Ascending aorta (tissue), 2 donors: ENCODE measurements at regions not wholly inside any gene's neighbourhood (a gene's known extent, or its start where the extent isn't known, plus 50 kb on each side); places are given as distances from the start of the nearest gene placed in this dataset.

Source experiments
- DNase-seq, 2 donors: peaks; one replicate each; pipeline ENCODE4 v3.0.0-alpha.2; 2019; ENCODE audit warnings: low spot score in 2 of 2
- H3K27ac ChIP-seq, 2 donors: fragments of 200-600 bp; sonication (generic); one replicate each; pipeline ENCODE4 v1.5.1; 2016 to 2017; ENCODE audit warnings: mild to moderate bottlenecking in 1 of 2
- H3K27me3 ChIP-seq: fragments of 200-600 bp; sonication (generic); one replicate; pipeline ENCODE4 v1.5.1; 2017
- H3K36me3 ChIP-seq, 2 donors: fragments of 200-600 bp; sonication (generic); one replicate each; pipeline ENCODE4 v1.5.1; 2016
- H3K4me1 ChIP-seq, 2 donors: fragments of 200-600 bp; sonication (generic); one replicate each; pipeline ENCODE4 v1.5.1; 2016 to 2017; ENCODE audit warnings: mild to moderate bottlenecking in 1 of 2
- H3K4me3 ChIP-seq, 2 donors: fragments of 200-600 bp; sonication (generic); one replicate each; pipeline ENCODE4 v1.5.1; 2016 to 2017; ENCODE audit warnings: mild to moderate bottlenecking in 1 of 2
- H3K9me3 ChIP-seq, 2 donors: fragments of 200-600 bp; sonication (generic); one replicate each; pipeline ENCODE4 v1.5.1; 2016
- intact Hi-C: fragments of 100-400 bp; cut with DNase I; formaldehyde crosslinking; loops from one replicate; pipeline ENCODE4 v1.15.1; 2023
- TF ChIP-seq, protein P1 (sequence below), 3 experiments: fragments of 200-600 bp in 2 of 3; fragments of 450-650 bp in 1 of 3; sonication (generic) in 2 of 3; IDR thresholded peaks; one replicate each; pipeline ENCODE4 v1.5.1; 2016 to 2019; ENCODE audit warnings: antibody characterized with exemption in 3 of 3, mild to moderate bottlenecking in 1 of 3, moderate library complexity in 1 of 3

DNA sequence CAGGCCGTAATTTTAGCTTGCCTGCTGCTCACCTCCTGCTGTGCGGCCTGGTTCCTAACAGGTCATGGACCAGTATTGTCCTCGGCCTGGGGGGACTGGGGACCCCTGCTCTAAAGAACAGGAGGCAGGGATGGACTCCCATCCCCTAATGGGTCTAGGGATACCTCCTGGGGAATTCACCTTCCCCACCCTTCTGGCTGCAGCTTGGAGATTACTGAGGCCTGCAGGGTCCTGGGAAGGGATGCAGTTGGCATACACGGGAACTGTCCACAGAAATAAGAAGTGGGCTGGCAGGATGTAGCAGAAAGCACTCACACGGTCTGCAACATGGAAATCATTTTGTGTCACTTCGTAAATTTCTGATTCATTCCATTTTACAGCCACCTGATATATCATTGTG, 123.0 kb downstream of the C16orf95 start:
- H3K9me3 ChIP-seq: peaks cover 0 to 12% of the 10 kb centered on the region in 2 donors
- no peaks in the 10 kb centered on the region for H3K27me3 ChIP-seq
- DNase-seq: no peak
- intact Hi-C loops: no loop called here
- TF ChIP-seq, protein P1, sequence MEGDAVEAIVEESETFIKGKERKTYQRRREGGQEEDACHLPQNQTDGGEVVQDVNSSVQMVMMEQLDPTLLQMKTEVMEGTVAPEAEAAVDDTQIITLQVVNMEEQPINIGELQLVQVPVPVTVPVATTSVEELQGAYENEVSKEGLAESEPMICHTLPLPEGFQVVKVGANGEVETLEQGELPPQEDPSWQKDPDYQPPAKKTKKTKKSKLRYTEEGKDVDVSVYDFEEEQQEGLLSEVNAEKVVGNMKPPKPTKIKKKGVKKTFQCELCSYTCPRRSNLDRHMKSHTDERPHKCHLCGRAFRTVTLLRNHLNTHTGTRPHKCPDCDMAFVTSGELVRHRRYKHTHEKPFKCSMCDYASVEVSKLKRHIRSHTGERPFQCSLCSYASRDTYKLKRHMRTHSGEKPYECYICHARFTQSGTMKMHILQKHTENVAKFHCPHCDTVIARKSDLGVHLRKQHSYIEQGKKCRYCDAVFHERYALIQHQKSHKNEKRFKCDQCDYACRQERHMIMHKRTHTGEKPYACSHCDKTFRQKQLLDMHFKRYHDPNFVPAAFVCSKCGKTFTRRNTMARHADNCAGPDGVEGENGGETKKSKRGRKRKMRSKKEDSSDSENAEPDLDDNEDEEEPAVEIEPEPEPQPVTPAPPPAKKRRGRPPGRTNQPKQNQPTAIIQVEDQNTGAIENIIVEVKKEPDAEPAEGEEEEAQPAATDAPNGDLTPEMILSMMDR (IDR thresholded peaks at IDR 0.05): no peak
- H3K4me3 ChIP-seq: no peak overlapping the region
- no peak overlapping the region for H3K27ac ChIP-seq
- H3K36me3 ChIP-seq: no peaks in the 10 kb centered on the region
- H3K4me1 ChIP-seq: no peaks in the 10 kb centered on the region

DNA sequence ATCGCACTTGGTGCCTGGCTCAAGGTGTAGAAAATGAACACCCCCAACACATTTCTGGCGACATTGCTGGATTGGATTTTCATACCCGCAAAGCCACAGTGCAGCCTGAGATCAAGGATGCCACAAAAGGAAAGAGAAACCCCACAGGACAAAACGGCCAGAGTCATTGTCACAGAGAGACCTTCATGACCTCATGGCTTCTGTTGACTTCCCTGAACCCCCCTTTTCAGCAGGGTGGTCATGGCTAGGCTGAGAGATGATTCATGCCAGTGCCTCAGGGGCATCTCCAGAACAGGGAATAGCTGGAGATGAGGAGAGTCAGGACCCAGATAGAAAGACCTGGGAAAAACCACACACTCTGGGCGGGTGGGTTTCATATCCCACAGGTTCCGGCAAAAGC, 122.0 kb downstream of the C16orf95 start:
- peaks cover 0 to under 1% of the 10 kb centered on the region in 2 donors for H3K4me1 ChIP-seq
- no peak overlapping the region for H3K4me3 ChIP-seq
- no peaks in the 10 kb centered on the region for H3K36me3 ChIP-seq
- no peaks in the 10 kb centered on the region for H3K27me3 ChIP-seq
- no peak overlapping the region for H3K27ac ChIP-seq
- TF ChIP-seq, protein P1 (IDR thresholded peaks at IDR 0.05): no peak
- DNase-seq: no peak
- H3K9me3 ChIP-seq: peaks cover 0 to 5% of the 10 kb centered on the region in 2 donors
- intact Hi-C loops: no loop called here

DNA sequence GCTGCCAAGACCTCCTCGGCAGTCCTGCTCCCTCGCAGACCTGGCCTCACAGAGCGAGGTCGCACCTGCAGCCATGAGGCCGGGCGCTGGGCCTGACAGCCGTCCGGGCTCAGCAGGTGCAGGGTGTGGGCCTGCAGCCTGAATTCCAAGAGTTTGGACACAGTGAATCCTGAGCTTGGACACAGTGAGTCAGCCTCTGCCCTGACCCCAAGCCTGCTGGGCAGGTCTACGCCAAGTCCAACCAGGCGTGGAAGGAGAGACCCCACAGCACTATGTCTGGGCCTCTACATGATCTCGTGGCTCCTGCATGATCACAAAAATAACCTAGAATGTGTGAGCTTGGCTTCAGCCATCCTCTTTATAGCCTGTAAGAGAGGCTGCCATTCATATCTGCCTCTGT, 121.0 kb downstream of the C16orf95 start:
- no peaks in the 10 kb centered on the region for H3K36me3 ChIP-seq
- TF ChIP-seq, protein P1 (IDR thresholded peaks at IDR 0.05): no peak
- no peak overlapping the region for H3K4me3 ChIP-seq
- intact Hi-C loops: no loop called here
- H3K27me3 ChIP-seq: no peaks in the 10 kb centered on the region
- no peak overlapping the region for H3K27ac ChIP-seq
- DNase-seq: no peak
- H3K9me3 ChIP-seq: no peaks in the 10 kb centered on the region
- peaks cover 0 to 6% of the 10 kb centered on the region in 2 donors for H3K4me1 ChIP-seq

DNA sequence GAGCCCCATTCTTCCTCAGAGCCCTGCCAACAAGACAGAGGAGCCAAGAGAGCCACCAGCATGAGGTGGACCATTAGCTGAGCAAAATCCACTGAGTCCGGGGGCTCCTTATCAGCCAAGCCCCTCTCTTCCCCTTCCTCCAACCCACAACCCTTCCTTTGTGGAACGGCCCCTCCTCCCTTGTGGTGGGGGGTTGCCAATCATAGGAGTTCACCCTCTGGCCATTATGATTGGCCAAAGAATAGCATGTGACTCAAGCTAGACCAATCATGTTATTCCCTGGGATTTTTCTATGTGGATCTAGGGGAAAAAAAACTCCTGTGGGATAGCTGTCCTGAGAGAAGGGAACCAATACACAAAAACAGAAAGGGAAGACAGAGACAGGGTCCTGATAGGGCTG, 120.5 kb downstream of the C16orf95 start:
- H3K4me3 ChIP-seq: no peak overlapping the region
- no peak for DNase-seq
- TF ChIP-seq, protein P1 (IDR thresholded peaks at IDR 0.05): no peak
- no peaks in the 10 kb centered on the region for H3K9me3 ChIP-seq
- intact Hi-C loops: no loop called here
- H3K4me1 ChIP-seq: peaks cover 0 to 9% of the 10 kb centered on the region in 2 donors
- H3K36me3 ChIP-seq: no peaks in the 10 kb centered on the region
- H3K27ac ChIP-seq: no peak overlapping the region
- H3K27me3 ChIP-seq: no peaks in the 10 kb centered on the region

DNA sequence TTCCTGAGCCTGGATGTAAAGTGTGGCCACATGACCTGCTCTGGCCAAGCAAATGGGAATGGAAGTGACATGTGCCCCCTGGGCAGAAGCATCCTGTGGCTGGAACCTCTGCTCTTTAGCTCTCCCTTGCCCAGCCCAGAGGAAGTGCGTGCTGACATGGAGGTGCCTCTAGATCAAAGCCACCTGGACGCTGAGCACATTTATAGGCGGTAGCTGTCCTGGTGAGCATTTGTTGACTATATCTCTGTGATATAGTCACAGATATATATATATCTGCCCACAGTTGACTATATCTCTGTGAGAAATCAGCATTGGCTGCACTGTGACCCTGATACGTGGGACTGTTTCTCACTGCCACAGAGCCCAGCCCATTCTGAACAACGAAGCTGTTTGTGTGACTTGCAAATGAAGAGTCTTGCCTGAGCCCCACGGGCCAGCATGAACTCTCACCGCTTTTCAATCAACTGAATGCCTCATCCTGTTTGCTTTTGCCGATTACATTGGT, 118.8 kb downstream of the C16orf95 start:
- Histone ChIP-seq H3K9me3 (no peaks in the 10 kb centered on the region), H3K27me3 (no peaks in the 10 kb centered on the region), H3K4me1 (peaks cover 2 to 15% of the 10 kb centered on the region in 2 donors), H3K27ac (no peak overlapping the region), H3K36me3 (no peaks in the 10 kb centered on the region), H3K4me3 (no peak overlapping the region)
- DNase-seq: no peak
- intact Hi-C loops: no loop called here
- TF ChIP-seq, protein P1 (IDR thresholded peaks at IDR 0.05): no peak

GRCh38 chr16:87198881-87199280, 118.3 kb downstream of the C16orf95 start:
- Histone ChIP-seq H3K36me3 (no peaks in the 10 kb centered on the region), H3K4me3 (no peak overlapping the region), H3K27me3 (no peaks in the 10 kb centered on the region), H3K4me1 (peaks cover 5 to 20% of the 10 kb centered on the region in 2 donors), H3K27ac (no peak overlapping the region), H3K9me3 (no peaks in the 10 kb centered on the region)
- TF ChIP-seq, protein P1 (IDR thresholded peaks at IDR 0.05): no peak
- intact Hi-C loops: no loop called here
- no peak for DNase-seq
